B cell (primary cell): ENCODE measurements at regions not wholly inside any gene's neighbourhood (a gene's known extent, or its start where the extent isn't known, plus 50 kb on each side); places are given as distances from the start of the nearest gene placed in this dataset.

Experiments
- EZH2 ChIP-seq: IDR thresholded peaks from 2 replicates; pipeline ENCODE4 v1.6.1; 2012; ENCODE audit warnings: borderline replicate concordance, low read depth, mild to moderate bottlenecking, moderate library complexity, low read length; ENCODE audit not compliant: insufficient read depth, poor library complexity, severe bottlenecking
- TF ChIP-seq, protein P1 (sequence below): fragments of 200-600 bp; IDR thresholded peaks from one replicate; pipeline ENCODE4 v1.8.0; 2022; ENCODE audit warnings: antibody characterized with exemption, mild to moderate bottlenecking

DNA sequence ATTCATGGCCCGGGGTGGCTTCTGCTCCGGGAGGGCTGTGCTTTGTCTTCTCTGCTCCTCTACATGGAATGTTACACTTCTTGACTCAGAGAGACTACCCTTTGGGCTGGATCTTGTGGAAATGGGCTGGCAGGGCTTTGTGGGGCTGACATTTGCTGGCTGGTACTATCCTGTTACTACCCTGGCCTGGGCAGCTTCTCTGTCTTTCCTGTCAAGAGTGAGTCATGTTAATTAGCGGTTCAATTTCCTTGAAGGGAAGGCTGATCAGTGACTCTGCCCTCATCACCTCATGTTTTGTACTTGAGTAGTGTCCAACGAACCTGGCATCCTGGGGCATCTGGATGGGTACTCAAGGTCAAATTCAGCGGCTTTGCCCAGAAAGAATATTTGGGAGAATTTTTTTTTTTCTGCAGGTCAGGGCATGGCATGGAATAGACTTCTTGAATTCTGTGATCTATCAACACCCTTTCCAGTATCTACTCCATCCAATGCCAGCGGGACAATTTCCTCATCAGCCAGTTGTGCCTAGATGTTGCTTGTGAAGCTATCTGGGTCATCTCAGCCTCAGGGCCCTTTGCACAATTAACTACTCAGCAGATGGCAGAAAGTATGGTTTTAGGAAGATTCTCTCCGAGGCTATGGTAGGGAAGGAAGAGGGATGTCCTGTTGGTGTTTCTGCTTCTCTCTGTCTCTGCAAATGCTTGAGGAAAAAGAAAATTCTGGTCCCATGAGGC, 140.5 kb upstream of the PLET1 start:
- TF ChIP-seq, protein P1, sequence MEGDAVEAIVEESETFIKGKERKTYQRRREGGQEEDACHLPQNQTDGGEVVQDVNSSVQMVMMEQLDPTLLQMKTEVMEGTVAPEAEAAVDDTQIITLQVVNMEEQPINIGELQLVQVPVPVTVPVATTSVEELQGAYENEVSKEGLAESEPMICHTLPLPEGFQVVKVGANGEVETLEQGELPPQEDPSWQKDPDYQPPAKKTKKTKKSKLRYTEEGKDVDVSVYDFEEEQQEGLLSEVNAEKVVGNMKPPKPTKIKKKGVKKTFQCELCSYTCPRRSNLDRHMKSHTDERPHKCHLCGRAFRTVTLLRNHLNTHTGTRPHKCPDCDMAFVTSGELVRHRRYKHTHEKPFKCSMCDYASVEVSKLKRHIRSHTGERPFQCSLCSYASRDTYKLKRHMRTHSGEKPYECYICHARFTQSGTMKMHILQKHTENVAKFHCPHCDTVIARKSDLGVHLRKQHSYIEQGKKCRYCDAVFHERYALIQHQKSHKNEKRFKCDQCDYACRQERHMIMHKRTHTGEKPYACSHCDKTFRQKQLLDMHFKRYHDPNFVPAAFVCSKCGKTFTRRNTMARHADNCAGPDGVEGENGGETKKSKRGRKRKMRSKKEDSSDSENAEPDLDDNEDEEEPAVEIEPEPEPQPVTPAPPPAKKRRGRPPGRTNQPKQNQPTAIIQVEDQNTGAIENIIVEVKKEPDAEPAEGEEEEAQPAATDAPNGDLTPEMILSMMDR = no peak
- TF ChIP-seq EZH2 = no peak
